ENCODE measurements at regions not wholly inside any gene's neighbourhood (a gene's known extent, or its start where the extent isn't known, plus 50 kb on each side); places are given as distances from the start of the nearest gene placed in this dataset.

- TF ChIP-seq YY1 (IDR thresholded peaks at IDR 0.05; ENCODE audit: low read depth) (no peak), EGR1 (IDR thresholded peaks at IDR 0.05) (no peak), MAX (IDR thresholded peaks at IDR 0.05) (no peak), EP300 (IDR thresholded peaks at IDR 0.05; ENCODE audit: borderline replicate concordance) (no peak)
Measured at GRCh38 chr16:60563166-60563565, 1473.1 kb downstream of the CDH8 start.

GRCh38 chr16:60558936-60559335 lies 1477.3 kb downstream of the CDH8 start:
- TF ChIP-seq TEAD4 (IDR thresholded peaks at IDR 0.05) (no peak), EGR1 (IDR thresholded peaks at IDR 0.05) (no peak), ZBTB7A (IDR thresholded peaks at IDR 0.05; ENCODE audit: low read depth) (no peak), TCF12 (IDR thresholded peaks at IDR 0.05; ENCODE audit: low read depth) (no peak), USF1 (IDR thresholded peaks at IDR 0.05) (no peak), MAX (IDR thresholded peaks at IDR 0.05) (no peak), TAF1 (IDR thresholded peaks at IDR 0.05; ENCODE audit: low read depth) (no peak), NFIC (IDR thresholded peaks at IDR 0.05) (no peak), EP300 (IDR thresholded peaks at IDR 0.05; ENCODE audit: borderline replicate concordance) (no peak), FOXM1 (IDR thresholded peaks at IDR 0.05; ENCODE audit: borderline replicate concordance, low read depth) (no peak), RAD21 (IDR thresholded peaks at IDR 0.05; ENCODE audit: low read depth) (no peak), YY1 (IDR thresholded peaks at IDR 0.05; ENCODE audit: low read depth) (no peak), CEBPB (IDR thresholded peaks at IDR 0.05) (no peak), CREB1 (IDR thresholded peaks at IDR 0.05; ENCODE audit: low read depth) (no peak), REST (IDR thresholded peaks at IDR 0.05; ENCODE audit: low read depth) (no peak)

GRCh38 chr16:60553090-60553757 lies 1483.0 kb downstream of the CDH8 start:
- TF ChIP-seq TAF1 (IDR thresholded peaks at IDR 0.05; ENCODE audit: low read depth) = no peak
- no peak for TF ChIP-seq CEBPB (IDR thresholded peaks at IDR 0.05)
- no peak for TF ChIP-seq NFIC (IDR thresholded peaks at IDR 0.05)
- no peak for TF ChIP-seq EP300 (IDR thresholded peaks at IDR 0.05; ENCODE audit: borderline replicate concordance)
- TF ChIP-seq TEAD4 (IDR thresholded peaks at IDR 0.05) = no peak
- TF ChIP-seq TCF12 (IDR thresholded peaks at IDR 0.05; ENCODE audit: low read depth) = no peak
- no peak for TF ChIP-seq YY1 (IDR thresholded peaks at IDR 0.05; ENCODE audit: low read depth)
- TF ChIP-seq ZBTB7A (IDR thresholded peaks at IDR 0.05; ENCODE audit: low read depth) = no peak
- no peak for TF ChIP-seq USF1 (IDR thresholded peaks at IDR 0.05)
- TF ChIP-seq MAX (IDR thresholded peaks at IDR 0.05) = no peak
- no peak for TF ChIP-seq CREB1 (IDR thresholded peaks at IDR 0.05; ENCODE audit: low read depth)
- TF ChIP-seq RAD21 (IDR thresholded peaks at IDR 0.05; ENCODE audit: low read depth) = no peak
- TF ChIP-seq FOXM1 (IDR thresholded peaks at IDR 0.05; ENCODE audit: borderline replicate concordance, low read depth) = no peak
- TF ChIP-seq REST (IDR thresholded peaks at IDR 0.05; ENCODE audit: low read depth) = no peak
- no peak for TF ChIP-seq EGR1 (IDR thresholded peaks at IDR 0.05)

- TF ChIP-seq FOXM1 (IDR thresholded peaks at IDR 0.05; ENCODE audit: borderline replicate concordance, low read depth) (no peak), RAD21 (IDR thresholded peaks at IDR 0.05; ENCODE audit: low read depth) (no peak), CREB1 (IDR thresholded peaks at IDR 0.05; ENCODE audit: low read depth) (no peak), TCF12 (IDR thresholded peaks at IDR 0.05; ENCODE audit: low read depth) (no peak), TEAD4 (IDR thresholded peaks at IDR 0.05) (no peak), USF1 (IDR thresholded peaks at IDR 0.05) (no peak), NFIC (IDR thresholded peaks at IDR 0.05) (no peak), CEBPB (IDR thresholded peaks at IDR 0.05) (no peak), MAX (IDR thresholded peaks at IDR 0.05) (no peak), EP300 (IDR thresholded peaks at IDR 0.05; ENCODE audit: borderline replicate concordance) (no peak), TAF1 (IDR thresholded peaks at IDR 0.05; ENCODE audit: low read depth) (no peak), REST (IDR thresholded peaks at IDR 0.05; ENCODE audit: low read depth) (no peak), YY1 (IDR thresholded peaks at IDR 0.05; ENCODE audit: low read depth) (no peak), ZBTB7A (IDR thresholded peaks at IDR 0.05; ENCODE audit: low read depth) (no peak), EGR1 (IDR thresholded peaks at IDR 0.05) (no peak)
Measured at GRCh38 chr16:60541535-60541934, 1494.7 kb downstream of the CDH8 start.
